Liver (tissue), 7 donors: ENCODE measurements at regions not wholly inside any gene's neighbourhood (a gene's known extent, or its start where the extent isn't known, plus 50 kb on each side); places are given as distances from the start of the nearest gene placed in this dataset.

ENCODE experiments used
- DNase-seq: peaks from one replicate; pipeline ENCODE4 v3.0.0-alpha.2; 2017; ENCODE audit warnings: low spot score
- H3K27ac ChIP-seq, 2 donors: one replicate each; pipeline ENCODE4 v1.7.0; 2013; ENCODE audit warnings: inconsistent platforms in 2 of 2, low read length in 2 of 2, control low read depth in 1 of 2, low read depth in 1 of 2, mild to moderate bottlenecking in 1 of 2
- H3K27me3 ChIP-seq, 4 donors: one replicate each; pipeline versions ENCODE4 v1.6.1 to v1.7.0; 2013; ENCODE audit warnings: low read length in 3 of 4, inconsistent platforms in 1 of 4, mild to moderate bottlenecking in 1 of 4, moderate library complexity in 1 of 4; ENCODE audit not compliant: control insufficient read depth in 4 of 4, insufficient read depth in 4 of 4
- H3K36me3 ChIP-seq, 4 donors: one replicate each; pipeline versions ENCODE4 v1.6.1 to v1.7.0; 2013; ENCODE audit warnings: low read length in 3 of 4, mild to moderate bottlenecking in 3 of 4, low read depth in 1 of 4, moderate library complexity in 1 of 4; ENCODE audit not compliant: control insufficient read depth in 4 of 4, insufficient read depth in 3 of 4
- H3K4me1 ChIP-seq, 4 donors: one replicate each; pipeline versions ENCODE4 v1.6.1 to v1.7.0; 2013; ENCODE audit warnings: low read length in 3 of 4, mild to moderate bottlenecking in 3 of 4, moderate library complexity in 1 of 4; ENCODE audit not compliant: control insufficient read depth in 4 of 4, insufficient read depth in 4 of 4
- H3K4me3 ChIP-seq, 3 donors: one replicate each; pipeline versions ENCODE4 v1.6.1 to v1.7.0; 2013; ENCODE audit warnings: low read length in 3 of 3, control low read depth in 1 of 3, low read depth in 1 of 3, mild to moderate bottlenecking in 1 of 3
- H3K9ac ChIP-seq, 2 donors: one replicate each; pipeline ENCODE4 v1.7.0; 2013; ENCODE audit warnings: low read length in 2 of 2, mild to moderate bottlenecking in 2 of 2, moderate library complexity in 2 of 2, control low read depth in 1 of 2, low read depth in 1 of 2
- H3K9me3 ChIP-seq, 4 donors: one replicate each; pipeline versions ENCODE4 v1.6.1 to v1.7.0; 2013; ENCODE audit warnings: low read length in 3 of 4; ENCODE audit not compliant: control insufficient read depth in 4 of 4
- ATF3 ChIP-seq: IDR thresholded peaks from 2 replicates; pipeline ENCODE4 v1.6.1; 2016; ENCODE audit warnings: antibody characterized with exemption
- EGR1 ChIP-seq, 2 donors: IDR thresholded peaks; 2 replicates each; pipeline ENCODE4 v1.6.1; 2016 to 2018; ENCODE audit warnings: antibody characterized with exemption in 2 of 2, low read depth in 2 of 2
- FOXA1 ChIP-seq: IDR thresholded peaks from 2 replicates; pipeline ENCODE4 v1.6.1; 2016; ENCODE audit warnings: antibody characterized with exemption
- FOXA2 ChIP-seq: IDR thresholded peaks from 2 replicates; pipeline ENCODE4 v1.6.1; 2016; ENCODE audit warnings: antibody characterized with exemption
- GABPA ChIP-seq, 2 donors: IDR thresholded peaks in 1 of 2; conservative IDR thresholded peaks in 1 of 2; 2 replicates each; pipeline ENCODE4 v1.6.1; 2016; ENCODE audit warnings: antibody characterized with exemption in 2 of 2, mild to moderate bottlenecking in 1 of 2, moderate library complexity in 1 of 2
- HNF4A ChIP-seq, 2 donors: conservative IDR thresholded peaks; 2 replicates each; pipeline ENCODE4 v1.6.1; 2016; ENCODE audit warnings: antibody characterized with exemption in 2 of 2, mild to moderate bottlenecking in 2 of 2
- HNF4G ChIP-seq: IDR thresholded peaks from 2 replicates; pipeline ENCODE4 v1.6.1; 2016; ENCODE audit warnings: antibody characterized with exemption
- JUND ChIP-seq, 2 donors: IDR thresholded peaks; 2 replicates each; pipeline ENCODE4 v1.6.1; 2016; ENCODE audit warnings: antibody characterized with exemption in 2 of 2
- MAX ChIP-seq: IDR thresholded peaks from 2 replicates; pipeline ENCODE4 v1.6.1; 2016; ENCODE audit warnings: antibody characterized with exemption
- NR2F2 ChIP-seq: IDR thresholded peaks from 2 replicates; pipeline ENCODE4 v1.6.1; 2016; ENCODE audit warnings: antibody characterized with exemption
- RAD21 ChIP-seq, 2 donors: IDR thresholded peaks; 2 replicates each; pipeline ENCODE4 v1.6.1; 2016; ENCODE audit warnings: antibody characterized with exemption in 2 of 2, mild to moderate bottlenecking in 2 of 2
- REST ChIP-seq: IDR thresholded peaks from 2 replicates; pipeline ENCODE4 v1.6.1; 2016; ENCODE audit warnings: antibody characterized with exemption, mild to moderate bottlenecking
- RXRA ChIP-seq, 2 donors: IDR thresholded peaks; 2 replicates each; pipeline ENCODE4 v1.6.1; 2017 to 2018; ENCODE audit warnings: antibody characterized with exemption in 2 of 2, mild to moderate bottlenecking in 1 of 2
- TAF1 ChIP-seq: conservative IDR thresholded peaks from 2 replicates; pipeline ENCODE4 v1.6.1; 2016; ENCODE audit warnings: antibody characterized with exemption, mild to moderate bottlenecking
- YY1 ChIP-seq: IDR thresholded peaks from 2 replicates; pipeline ENCODE4 v1.6.1; 2016; ENCODE audit warnings: antibody characterized with exemption, mild to moderate bottlenecking
- WGBS: extraction: QIAGEN DNeasy Blood & Tissue Kit; methylation state at CpG from one replicate; pipeline ENCODE4 v1.1.7; 2013; 5-methylcytosine and 5-hydroxymethylcytosine counted together
- TF ChIP-seq, protein P1 (sequence below): IDR thresholded peaks from 2 replicates; pipeline ENCODE4 v1.6.1; 2016; ENCODE audit warnings: antibody characterized with exemption
- donor health status: healthy.
- donor health status: healthy.
- donor health status: healthy.
- donor health status: healthy.

DNA sequence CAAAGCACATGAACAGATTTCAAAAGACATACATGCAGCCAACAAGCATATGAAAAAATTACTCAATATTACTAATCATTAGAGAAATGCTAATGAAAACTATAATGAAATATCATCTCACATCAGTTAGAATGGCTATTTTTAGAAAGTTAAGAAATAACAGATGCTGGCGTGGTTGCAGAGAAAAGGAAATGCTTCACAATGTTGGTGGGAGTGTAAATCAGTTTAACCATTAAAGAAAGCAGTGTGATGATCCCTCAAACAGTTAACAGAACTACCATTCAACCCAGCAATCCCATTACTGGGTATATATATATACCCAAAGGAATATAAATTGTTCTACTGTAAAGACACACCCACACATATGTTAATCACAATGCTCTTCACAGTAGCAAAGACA, 117.7 kb upstream of the SETBP1 start:
- Histone ChIP-seq H3K27me3 (no peaks in the 10 kb centered on the region), H3K9ac (no peak overlapping the region), H3K9me3 (no peaks in the 10 kb centered on the region), H3K27ac (no peak overlapping the region), H3K4me3 (no peak overlapping the region), H3K36me3 (no peaks in the 10 kb centered on the region), H3K4me1 (no peaks in the 10 kb centered on the region)
- no peak for DNase-seq
- 71% methylated on average over 1 of the region's 1 CpG for WGBS
- no peak for TF ChIP-seq YY1
- no peak for TF ChIP-seq RXRA (IDR thresholded peaks at IDR 0.05)
- TF ChIP-seq ATF3: no peak
- TF ChIP-seq MAX: no peak
- TF ChIP-seq, protein P1, sequence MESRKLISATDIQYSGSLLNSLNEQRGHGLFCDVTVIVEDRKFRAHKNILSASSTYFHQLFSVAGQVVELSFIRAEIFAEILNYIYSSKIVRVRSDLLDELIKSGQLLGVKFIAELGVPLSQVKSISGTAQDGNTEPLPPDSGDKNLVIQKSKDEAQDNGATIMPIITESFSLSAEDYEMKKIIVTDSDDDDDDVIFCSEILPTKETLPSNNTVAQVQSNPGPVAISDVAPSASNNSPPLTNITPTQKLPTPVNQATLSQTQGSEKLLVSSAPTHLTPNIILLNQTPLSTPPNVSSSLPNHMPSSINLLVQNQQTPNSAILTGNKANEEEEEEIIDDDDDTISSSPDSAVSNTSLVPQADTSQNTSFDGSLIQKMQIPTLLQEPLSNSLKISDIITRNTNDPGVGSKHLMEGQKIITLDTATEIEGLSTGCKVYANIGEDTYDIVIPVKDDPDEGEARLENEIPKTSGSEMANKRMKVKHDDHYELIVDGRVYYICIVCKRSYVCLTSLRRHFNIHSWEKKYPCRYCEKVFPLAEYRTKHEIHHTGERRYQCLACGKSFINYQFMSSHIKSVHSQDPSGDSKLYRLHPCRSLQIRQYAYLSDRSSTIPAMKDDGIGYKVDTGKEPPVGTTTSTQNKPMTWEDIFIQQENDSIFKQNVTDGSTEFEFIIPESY: no peak
- TF ChIP-seq JUND (IDR thresholded peaks at IDR 0.05): no peak
- no peak for TF ChIP-seq REST
- TF ChIP-seq FOXA1: no peak
- no peak for TF ChIP-seq NR2F2
- no peak for TF ChIP-seq EGR1 (IDR thresholded peaks at IDR 0.05; ENCODE audit: low read depth in 2 of 2)
- no peak for TF ChIP-seq HNF4G
- no peak for TF ChIP-seq TAF1
- TF ChIP-seq GABPA (IDR thresholded peaks at IDR 0.05 in 1 of 2, conservative IDR thresholded peaks at IDR 0.05 in 1 of 2): no peak
- TF ChIP-seq FOXA2: no peak

- Histone ChIP-seq H3K4me3 (no peak overlapping the region), H3K36me3 (no peaks in the 10 kb centered on the region), H3K27me3 (no peaks in the 10 kb centered on the region), H3K9ac (no peak overlapping the region), H3K9me3 (no peaks in the 10 kb centered on the region), H3K27ac (no peak overlapping the region), H3K4me1 (no peaks in the 10 kb centered on the region)
- TF ChIP-seq RAD21 (IDR thresholded peaks at IDR 0.05): no peak
- TF ChIP-seq HNF4A (conservative IDR thresholded peaks at IDR 0.05): no peak
- TF ChIP-seq MAX: no peak
- no peak for TF ChIP-seq ATF3
- no peak for TF ChIP-seq YY1
- no peak for DNase-seq
Measured at GRCh38 chr18:44564922-44565321, 115.8 kb upstream of the SETBP1 start.
